Spinal cord (tissue), 9 donors: ENCODE measurements at regions not wholly inside any gene's neighbourhood (a gene's known extent, or its start where the extent isn't known, plus 50 kb on each side); places are given as distances from the start of the nearest gene placed in this dataset.
"Not testable (repeated sequence)": the region's sequence is repeated elsewhere in the genome, so short reads cannot be mapped to it uniquely, and the experiment has no call there.

Source experiments
- DNase-seq, 6 donors: peaks; one replicate each; pipeline versions ENCODE4 v3.0.0 to v3.0.0-alpha.2; 2013 to 2015; ENCODE audit warnings: low spot score in 6 of 6, low read depth in 4 of 6
- H3K27ac ChIP-seq: one replicate; pipeline ENCODE4 v1.5.1; 2013; ENCODE audit warnings: low read depth, low read length, control low read depth
- H3K27me3 ChIP-seq: one replicate; pipeline ENCODE4 v1.6.1; 2013; ENCODE audit warnings: low read length; ENCODE audit not compliant: control insufficient read depth, insufficient read depth
- H3K36me3 ChIP-seq: one replicate; pipeline ENCODE4 v1.6.1; 2013; ENCODE audit warnings: low read length; ENCODE audit not compliant: control insufficient read depth, insufficient read depth
- H3K4me1 ChIP-seq: one replicate; pipeline ENCODE4 v1.6.1; 2013; ENCODE audit warnings: low read length; ENCODE audit not compliant: control insufficient read depth, insufficient read depth
- H3K4me3 ChIP-seq: one replicate; pipeline ENCODE4 v1.5.1; 2013; ENCODE audit warnings: low read depth, low read length, control low read depth
- H3K9me3 ChIP-seq: one replicate; pipeline ENCODE4 v1.6.1; 2013; ENCODE audit warnings: low read length; ENCODE audit not compliant: control insufficient read depth, insufficient read depth
- WGBS: methylation state at CpG from one replicate; pipeline ENCODE4 v1.1.5; 2013; ENCODE audit warnings: missing lambda C conversion rate; ENCODE audit not compliant: insufficient coverage; 5-methylcytosine and 5-hydroxymethylcytosine counted together
- donor health status: healthy.

GRCh38 chr18:34942276-34942675, 98.9 kb upstream of the MAPRE2 start:
- Histone ChIP-seq H3K4me1 (no peaks in the 10 kb centered on the region), H3K9me3 (no peaks in the 10 kb centered on the region), H3K36me3 (no peaks in the 10 kb centered on the region), H3K27ac (no peak overlapping the region), H3K27me3 (no peaks in the 10 kb centered on the region), H3K4me3 (no peak overlapping the region)
- DNase-seq: no peak
- 51% methylated on average over 4 of the region's 4 CpGs for WGBS

- 100% methylated on average over 1 of the region's 7 CpGs for WGBS
- Histone ChIP-seq H3K27ac (no peak overlapping the region), H3K9me3 (no peaks in the 10 kb centered on the region), H3K4me1 (no peaks in the 10 kb centered on the region), H3K27me3 (no peaks in the 10 kb centered on the region), H3K36me3 (no peaks in the 10 kb centered on the region), H3K4me3 (no peak overlapping the region)
- DNase-seq: no peak
Measured at GRCh38 chr18:34942975-34943374, 98.2 kb upstream of the MAPRE2 start.

- no CpG with 5 or more reads among the region's 2 CpGs for WGBS
- no peak for DNase-seq
- H3K36me3 ChIP-seq: no peaks in the 10 kb centered on the region
- H3K27ac ChIP-seq: no peak overlapping the region
- no peaks in the 10 kb centered on the region for H3K9me3 ChIP-seq
- H3K27me3 ChIP-seq: no peaks in the 10 kb centered on the region
- H3K4me1 ChIP-seq: no peaks in the 10 kb centered on the region
- H3K4me3 ChIP-seq: no peak overlapping the region
Measured at GRCh38 chr18:34943587-34943986, 97.6 kb upstream of the MAPRE2 start.

GRCh38 chr18:34947711-34948125, 93.5 kb upstream of the MAPRE2 start:
- H3K27me3 ChIP-seq: no peaks in the 10 kb centered on the region
- no peak overlapping the region for H3K27ac ChIP-seq
- no peak overlapping the region for H3K4me3 ChIP-seq
- no peaks in the 10 kb centered on the region for H3K36me3 ChIP-seq
- DNase-seq: peak in 2 of 6 donors; percentile 11 to 21
- no peaks in the 10 kb centered on the region for H3K4me1 ChIP-seq
- WGBS: no CpG with 5 or more reads among the region's 2 CpGs
- no peaks in the 10 kb centered on the region for H3K9me3 ChIP-seq

GRCh38 chr18:34951625-34952379, 89.4 kb upstream of the MAPRE2 start:
- H3K4me3 ChIP-seq: no peak overlapping the region

GRCh38 chr18:34953212-34953611, 88.0 kb upstream of the MAPRE2 start:
- no peak overlapping the region for H3K27ac ChIP-seq
- WGBS: no CpG with 5 or more reads among the region's 2 CpGs
- no peak overlapping the region for H3K4me3 ChIP-seq
- no peak for DNase-seq
- H3K9me3 ChIP-seq: no peaks in the 10 kb centered on the region
- H3K4me1 ChIP-seq: no peaks in the 10 kb centered on the region
- H3K36me3 ChIP-seq: no peaks in the 10 kb centered on the region
- H3K27me3 ChIP-seq: no peaks in the 10 kb centered on the region

More at GRCh38 chr18:34951625-34952379, 89.4 kb upstream of the MAPRE2 start:
- DNase-seq: no peak
- Histone ChIP-seq H3K27me3 (no peaks in the 10 kb centered on the region), H3K36me3 (no peaks in the 10 kb centered on the region), H3K27ac (no peak overlapping the region), H3K4me1 (no peaks in the 10 kb centered on the region), H3K9me3 (no peaks in the 10 kb centered on the region)
- 95% methylated on average over 2 of the region's 6 CpGs for WGBS

GRCh38 chr18:34955494-34955893, 85.7 kb upstream of the MAPRE2 start:
- H3K27ac ChIP-seq, H3K4me1 ChIP-seq, H3K9me3 ChIP-seq, H3K27me3 ChIP-seq, DNase-seq, H3K36me3 ChIP-seq, H3K4me3 ChIP-seq: not testable (repeated sequence)

- no peak overlapping the region for H3K27ac ChIP-seq
- H3K36me3 ChIP-seq: no peaks in the 10 kb centered on the region
- no peaks in the 10 kb centered on the region for H3K27me3 ChIP-seq
- H3K4me3 ChIP-seq: no peak overlapping the region
- no peaks in the 10 kb centered on the region for H3K4me1 ChIP-seq
- H3K9me3 ChIP-seq: no peaks in the 10 kb centered on the region
- no peak for DNase-seq
Measured at GRCh38 chr18:34956663-34957062, 84.5 kb upstream of the MAPRE2 start.

- H3K9me3 ChIP-seq: no peaks in the 10 kb centered on the region
- no peaks in the 10 kb centered on the region for H3K36me3 ChIP-seq
- no peak overlapping the region for H3K4me3 ChIP-seq
- no peak overlapping the region for H3K27ac ChIP-seq
- no peaks in the 10 kb centered on the region for H3K27me3 ChIP-seq
- DNase-seq: no peak
- WGBS: 87% methylated on average over 2 of the region's 3 CpGs
- no peaks in the 10 kb centered on the region for H3K4me1 ChIP-seq
Measured at GRCh38 chr18:34957119-34957863, 83.9 kb upstream of the MAPRE2 start.

- H3K4me1 ChIP-seq: no peaks in the 10 kb centered on the region
- H3K27me3 ChIP-seq: no peaks in the 10 kb centered on the region
- no peak for DNase-seq
- H3K27ac ChIP-seq: no peak overlapping the region
- no peaks in the 10 kb centered on the region for H3K9me3 ChIP-seq
- WGBS: 74% methylated on average over 2 of the region's 2 CpGs
- H3K4me3 ChIP-seq: no peak overlapping the region
- no peaks in the 10 kb centered on the region for H3K36me3 ChIP-seq
Measured at GRCh38 chr18:34957864-34958259, 83.4 kb upstream of the MAPRE2 start.
